Activated CD8-positive, alpha-beta T cell treated with anti-CD3 and anti-CD28 coated beads for 36 hours (primary cell): ENCODE measurements at regions not wholly inside any gene's neighbourhood (a gene's known extent, or its start where the extent isn't known, plus 50 kb on each side); places are given as distances from the start of the nearest gene placed in this dataset.

ENCODE experiments used
- ATAC-seq: fragments of 200-7000 bp; cut with Tn5 transposase; one replicate; pipeline ENCODE4 v1.10.0; 2021; ENCODE audit warnings: mild to moderate bottlenecking, moderate library complexity
- CTCF ChIA-PET: fragments of 350-600 bp; sonication (Branson Sonifier 250); formaldehyde crosslinking; loops from one replicate; lab custom pipeline; 2021; ENCODE audit warnings: antibody characterized with exemption; lab: Charles Lee
- POLR2A ChIA-PET: fragments of 350-600 bp; sonication (Branson Sonifier 250); formaldehyde crosslinking; loops from one replicate; lab custom pipeline; 2021; ENCODE audit warnings: antibody characterized with exemption; lab: Charles Lee
- DNase-seq: peaks from one replicate; pipeline ENCODE4 v3.0.0-alpha.2; 2020
- H3K27ac Mint-ChIP-seq: one replicate; pipeline ENCODE4 v1.8.0; 2021; ENCODE audit warnings: mild to moderate bottlenecking, mixed read lengths
- H3K27me3 Mint-ChIP-seq: one replicate; pipeline ENCODE4 v1.8.0; 2021; ENCODE audit warnings: mixed read lengths
- H3K36me3 Mint-ChIP-seq: one replicate; pipeline ENCODE4 v1.8.0; 2021; ENCODE audit warnings: low read depth, mixed read lengths
- H3K4me1 Mint-ChIP-seq: one replicate; pipeline ENCODE4 v1.8.0; 2021; ENCODE audit warnings: low read depth, mixed read lengths
- H3K4me3 Mint-ChIP-seq: one replicate; pipeline ENCODE4 v1.8.0; 2021; ENCODE audit warnings: mild to moderate bottlenecking, moderate library complexity, mixed read lengths
- H3K9me3 Mint-ChIP-seq: one replicate; pipeline ENCODE4 v1.8.0; 2021; ENCODE audit warnings: mixed read lengths
- CTCF ChIP-seq: fragments of 200-600 bp; IDR thresholded peaks from one replicate; pipeline ENCODE4 v1.8.0; 2022; ENCODE audit warnings: antibody characterized with exemption, mild to moderate bottlenecking
- intact Hi-C: fragments of 100-400 bp; cut with micrococcal nuclease; formaldehyde crosslinking; loops from one replicate; pipeline ENCODE4 v1.10.0; 2022

- H3K4me3 Mint-ChIP-seq, result no peak overlapping the region
- DNase-seq, result no peak
- H3K27me3 Mint-ChIP-seq, result peaks cover 28% of the 10 kb centered on the region
- ChIA-PET POLR2A (no interaction called here), CTCF (interaction anchor here (1.1 kb wide), 1 partner anchor 9 kb away, joined by 4 read pairs; no protein-coding TSS in a partner anchor)
- no peaks in the 10 kb centered on the region for H3K4me1 Mint-ChIP-seq
- no peak for ATAC-seq
- intact Hi-C loops, result no loop called here
- no peaks in the 10 kb centered on the region for H3K9me3 Mint-ChIP-seq
- no peak for TF ChIP-seq CTCF
- H3K27ac Mint-ChIP-seq, result no peak overlapping the region
- no peaks in the 10 kb centered on the region for H3K36me3 Mint-ChIP-seq
These were observed 294.6 kb downstream of the MIAT start for GRCh38 chr22:26952004-26952403.

GRCh38 chr22:26952451-26953011 lies 295.1 kb downstream of the MIAT start:
- no peaks in the 10 kb centered on the region for H3K9me3 Mint-ChIP-seq
- no peak overlapping the region for H3K4me3 Mint-ChIP-seq
- POLR2A ChIA-PET, result no interaction called here
- no peak for TF ChIP-seq CTCF
- CTCF ChIA-PET, result interaction anchor here (1.1 kb wide), 1 partner anchor 10 kb away, joined by 4 read pairs; no protein-coding TSS in a partner anchor
- DNase-seq, result no peak
- intact Hi-C loops, result no loop called here
- ATAC-seq, result no peak
- H3K27me3 Mint-ChIP-seq, result peaks cover 28% of the 10 kb centered on the region
- no peaks in the 10 kb centered on the region for H3K4me1 Mint-ChIP-seq
- no peak overlapping the region for H3K27ac Mint-ChIP-seq
- H3K36me3 Mint-ChIP-seq, result no peaks in the 10 kb centered on the region

- intact Hi-C loops, result no loop called here
- H3K9me3 Mint-ChIP-seq, result no peaks in the 10 kb centered on the region
- no peak overlapping the region for H3K27ac Mint-ChIP-seq
- H3K4me1 Mint-ChIP-seq, result no peaks in the 10 kb centered on the region
- no peak overlapping the region for H3K4me3 Mint-ChIP-seq
- CTCF ChIA-PET, result no interaction called here
- POLR2A ChIA-PET, result no interaction called here
- H3K27me3 Mint-ChIP-seq, result peaks cover 28% of the 10 kb centered on the region
- ATAC-seq (no peak), DNase-seq (no peak)
- H3K36me3 Mint-ChIP-seq, result no peaks in the 10 kb centered on the region
- no peak for TF ChIP-seq CTCF
These were observed 295.9 kb downstream of the MIAT start for GRCh38 chr22:26953012-26953883.

GRCh38 chr22:26956371-26956770 lies 299.0 kb downstream of the MIAT start:
- POLR2A ChIA-PET, result no interaction called here
- peaks cover 26% of the 10 kb centered on the region for H3K27me3 Mint-ChIP-seq
- ATAC-seq, result no peak
- no peaks in the 10 kb centered on the region for H3K36me3 Mint-ChIP-seq
- H3K4me3 Mint-ChIP-seq, result no peak overlapping the region
- intact Hi-C loops, result no loop called here
- no peaks in the 10 kb centered on the region for H3K9me3 Mint-ChIP-seq
- no peak for TF ChIP-seq CTCF
- no peaks in the 10 kb centered on the region for H3K4me1 Mint-ChIP-seq
- CTCF ChIA-PET, result no interaction called here
- no peak for DNase-seq
- H3K27ac Mint-ChIP-seq, result no peak overlapping the region

- no peak for TF ChIP-seq CTCF
- Mint-ChIP-seq H3K4me3 (no peak overlapping the region), H3K36me3 (no peaks in the 10 kb centered on the region), H3K27ac (no peak overlapping the region), H3K27me3 (peaks cover 20% of the 10 kb centered on the region), H3K9me3 (no peaks in the 10 kb centered on the region), H3K4me1 (no peaks in the 10 kb centered on the region)
- ATAC-seq (no peak), DNase-seq (no peak)
- intact Hi-C loops, result no loop called here
- ChIA-PET CTCF (no interaction called here), POLR2A (no interaction called here)
These were observed 299.8 kb downstream of the MIAT start for GRCh38 chr22:26957176-26957575.
